HG02852 (cell line): ENCODE measurements at regions not wholly inside any gene's neighbourhood (a gene's known extent, or its start where the extent isn't known, plus 50 kb on each side); places are given as distances from the start of the nearest gene placed in this dataset.
"Not testable (repeated sequence)": the region's sequence is repeated elsewhere in the genome, so short reads cannot be mapped to it uniquely, and the experiment has no call there.

Experiments
- ATAC-seq: cut with Tn5 transposase; IDR thresholded peaks from one replicate; pipeline ENCODE4 v1.9.1; 2021; ENCODE audit warnings: mild to moderate bottlenecking, moderate library complexity; ENCODE audit not compliant: unreplicated experiment

DNA sequence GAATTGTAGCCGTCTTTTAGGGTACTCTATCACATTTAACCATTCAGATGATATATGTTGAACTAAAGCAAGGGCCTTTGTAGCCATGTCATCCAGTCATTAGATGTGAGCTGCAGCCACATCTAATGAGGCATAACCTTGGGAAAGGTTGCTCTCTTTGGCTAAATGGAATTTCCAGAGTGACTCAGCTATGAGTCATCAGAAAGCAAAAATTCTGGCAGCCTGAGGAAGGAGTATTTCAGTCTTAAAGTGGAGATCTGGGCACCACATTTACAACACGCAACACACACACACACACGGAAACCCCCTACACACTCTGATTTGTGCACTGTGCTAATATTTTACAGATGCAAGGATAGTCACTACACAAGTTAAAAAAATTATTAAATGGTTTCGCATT is 176.9 kb upstream of the ZWINT start:
- no peak for ATAC-seq

GRCh38 chr10:56522166-56522565 is 161.1 kb upstream of the ZWINT start:
- ATAC-seq, result no peak

DNA sequence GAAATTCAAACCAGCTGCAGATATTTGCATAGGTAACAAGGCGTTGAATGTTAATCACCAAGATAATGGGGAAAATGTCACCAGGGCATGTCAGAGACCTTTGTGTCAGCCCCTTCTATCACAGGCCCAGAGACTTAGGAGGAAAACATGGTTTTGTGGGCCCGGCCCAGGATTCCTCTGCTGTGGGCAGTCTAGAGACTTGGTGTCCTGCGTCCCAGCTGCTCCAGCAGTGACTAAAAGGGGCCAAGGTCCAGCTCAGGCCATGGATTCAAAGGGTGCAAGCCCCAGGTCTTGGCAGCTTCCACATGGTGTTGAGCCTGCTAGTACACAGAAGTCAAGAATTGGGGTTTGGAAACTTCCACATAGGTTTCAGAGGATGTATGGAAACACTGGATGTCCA is 147.5 kb upstream of the ZWINT start:
- ATAC-seq, result no peak

DNA sequence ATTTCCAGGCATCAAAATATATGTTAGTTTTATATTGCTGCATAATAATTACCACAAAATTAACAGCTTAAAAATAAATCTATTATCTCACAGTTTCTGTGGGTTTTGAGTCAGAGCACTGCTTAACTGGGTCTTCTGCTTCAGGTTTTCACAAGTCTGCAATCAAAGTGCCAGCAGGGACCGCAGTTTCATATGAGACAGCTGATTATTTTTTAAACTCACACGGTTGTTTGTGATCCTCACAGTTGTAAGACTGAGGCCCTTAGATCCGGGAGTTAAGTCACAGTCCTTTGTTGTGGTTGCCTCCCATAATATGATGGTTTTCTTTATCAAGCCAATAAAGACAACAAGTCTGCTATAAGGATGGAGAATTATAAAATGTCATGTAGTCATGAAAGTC is 146.0 kb upstream of the ZWINT start:
- ATAC-seq, result no peak

GRCh38 chr10:56505555-56505954 is 144.5 kb upstream of the ZWINT start:
- no peak for ATAC-seq

- peak; percentile 45 for ATAC-seq
Observed at GRCh38 chr10:56496186-56496486, 135.1 kb upstream of the ZWINT start.

- no peak for ATAC-seq
Observed at GRCh38 chr10:56487746-56488145, 126.7 kb upstream of the ZWINT start.

DNA sequence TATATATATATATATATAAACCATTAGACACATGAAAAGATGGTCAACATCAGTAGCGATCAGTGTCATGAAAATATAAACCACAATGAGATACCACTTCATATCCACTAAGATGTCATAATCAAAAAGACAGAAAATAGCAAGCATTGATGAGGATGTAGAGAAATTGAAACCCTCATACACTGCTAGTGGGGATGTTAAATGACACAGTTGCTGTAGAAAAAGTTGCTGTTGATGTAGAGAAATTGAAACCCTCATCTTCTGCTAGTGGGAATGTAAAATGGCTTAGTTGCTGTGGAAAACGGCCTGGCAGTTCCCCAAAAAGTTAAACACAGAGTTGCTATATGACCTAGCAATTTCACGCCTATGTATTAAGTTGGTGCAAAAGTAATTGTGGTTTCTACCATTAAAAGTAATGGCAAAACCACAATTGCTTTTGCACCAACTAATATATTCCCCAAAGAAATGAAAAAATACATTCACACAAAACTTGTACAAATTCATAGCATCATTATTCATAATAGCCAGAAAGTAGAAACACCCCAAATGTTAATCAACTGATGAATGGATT is 120.5 kb upstream of the ZWINT start:
- ATAC-seq, result no peak

- no peak for ATAC-seq
Observed at GRCh38 chr10:56472978-56473377, 111.9 kb upstream of the ZWINT start.

DNA sequence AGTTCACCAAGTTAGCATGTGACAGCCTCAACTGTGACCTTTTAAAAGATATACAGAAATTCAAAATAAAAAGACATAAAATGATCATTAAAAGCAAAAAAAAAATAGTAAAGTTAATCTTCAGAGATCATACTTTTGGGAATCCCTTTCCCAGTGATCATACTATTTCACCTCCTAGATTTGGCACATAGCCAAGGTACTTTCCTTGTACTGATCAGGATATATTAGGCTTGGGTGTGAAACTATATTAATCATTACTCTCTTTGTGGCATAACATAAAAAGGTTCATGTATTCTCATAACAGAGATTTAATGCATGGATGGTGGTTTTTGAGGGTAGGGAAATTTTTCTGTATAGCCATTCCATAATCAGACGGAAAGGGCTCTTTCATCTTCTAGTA is 109.6 kb upstream of the ZWINT start:
- ATAC-seq, result no peak

DNA sequence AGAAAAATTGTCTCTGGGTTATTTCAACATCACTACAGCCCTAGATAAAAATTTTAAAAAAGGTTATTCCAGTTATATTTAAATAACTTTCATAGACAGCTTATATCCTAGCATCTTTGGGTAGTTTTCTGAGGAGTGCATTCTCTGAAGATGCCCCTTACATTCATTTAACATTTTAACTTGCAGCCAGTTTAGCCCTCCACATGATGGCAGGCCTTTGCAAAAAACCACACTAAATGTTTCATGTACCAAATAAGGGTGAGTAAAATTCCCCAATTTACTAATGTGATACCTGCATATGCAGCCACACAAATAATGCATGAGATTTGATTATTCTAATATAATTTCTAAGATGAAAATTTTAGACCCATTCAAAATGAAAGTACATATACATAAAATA is 108.4 kb upstream of the ZWINT start:
- no peak for ATAC-seq

- ATAC-seq, result no peak
Observed at GRCh38 chr10:56466005-56466404, 104.9 kb upstream of the ZWINT start.

DNA sequence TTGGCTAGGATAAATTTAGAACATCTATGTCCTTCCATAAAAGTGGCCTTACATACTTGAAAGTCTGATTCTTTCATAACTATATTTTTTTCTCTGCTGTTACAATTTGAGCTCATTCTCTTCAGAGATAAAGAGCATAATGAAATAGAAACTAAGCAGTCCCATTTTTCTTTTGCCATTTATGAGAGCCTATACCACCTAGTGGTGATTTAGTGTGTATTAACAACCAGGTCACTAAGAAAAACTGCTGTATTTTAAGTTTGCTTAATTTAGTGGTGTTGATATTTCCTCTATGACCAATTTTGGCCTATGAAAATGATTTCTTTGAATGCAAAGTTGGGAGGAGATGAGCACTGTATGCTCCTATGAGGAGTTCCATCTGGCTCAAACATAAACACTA is 88.7 kb upstream of the ZWINT start:
- ATAC-seq, result no peak

DNA sequence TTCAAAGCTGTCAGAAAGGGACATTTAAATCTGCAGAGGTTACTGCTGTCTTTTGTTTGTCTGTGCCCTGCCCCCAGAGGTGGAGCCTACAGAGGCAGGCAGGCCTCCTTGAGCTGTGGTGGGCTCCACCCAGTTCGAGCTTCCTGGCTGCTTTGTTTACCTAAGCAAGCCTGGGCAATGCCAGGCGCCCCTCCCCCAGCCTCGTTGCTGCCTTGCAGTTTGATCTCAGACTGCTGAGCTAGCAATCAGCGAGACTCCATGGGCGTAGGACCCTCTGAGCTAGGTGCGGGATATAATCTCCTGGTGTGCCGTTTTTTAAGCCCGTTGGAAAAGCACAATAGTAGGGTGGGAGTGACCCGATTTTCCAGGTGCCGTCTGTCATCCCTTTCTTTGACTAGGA is 86.6 kb upstream of the ZWINT start:
- not testable (repeated sequence) for ATAC-seq

GRCh38 chr10:56441337-56441736 is 80.3 kb upstream of the ZWINT start:
- ATAC-seq, result not testable (repeated sequence)
